ENCODE measurements at regions not wholly inside any gene's neighbourhood (a gene's known extent, or its start where the extent isn't known, plus 50 kb on each side); places are given as distances from the start of the nearest gene placed in this dataset.

DNA sequence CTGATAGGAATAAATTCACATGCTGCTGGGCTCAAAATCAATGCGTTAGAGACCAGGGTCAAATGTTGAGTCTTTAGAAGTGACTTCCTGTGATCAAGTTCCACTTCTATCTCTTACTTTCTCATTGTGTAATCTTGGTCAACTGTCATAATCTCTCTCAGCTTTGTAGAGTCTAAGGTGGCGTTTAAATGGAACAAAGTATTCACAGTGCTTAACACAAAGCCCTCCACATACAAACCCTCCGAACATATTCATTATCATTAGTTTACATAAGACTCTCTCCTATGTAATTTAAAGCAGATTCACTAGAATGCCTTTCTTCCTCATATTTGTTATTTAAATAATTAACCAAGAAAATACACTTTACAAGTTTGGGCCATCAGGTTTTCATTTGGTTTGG lies 1044.1 kb downstream of the EFNB2 start:
- TF ChIP-seq POLR2AphosphoS5 (IDR thresholded peaks at IDR 0.05; ENCODE audit: low read depth, low read length) (no peak), SPI1 (IDR thresholded peaks at IDR 0.05; ENCODE audit: low read depth, low read length) (no peak)

Measured in GM12891 (cell line).